ENCODE measurements at regions not wholly inside any gene's neighbourhood (a gene's known extent, or its start where the extent isn't known, plus 50 kb on each side); places are given as distances from the start of the nearest gene placed in this dataset.

- TF ChIP-seq CTCF (IDR thresholded peaks at IDR 0.05; ENCODE audit: insufficient read depth, low read length, poor library complexity, severe bottlenecking), result no peak
- no peak for TF ChIP-seq EZH2phosphoT487 (conservative IDR thresholded peaks at IDR 0.05; ENCODE audit: low read length)
Observed at GRCh38 chr18:75714766-75715165, 287.3 kb upstream of the SMIM21 start.
